WTC11 (cell line): ENCODE measurements at regions not wholly inside any gene's neighbourhood (a gene's known extent, or its start where the extent isn't known, plus 50 kb on each side); places are given as distances from the start of the nearest gene placed in this dataset.

Experiments used
- ATAC-seq: fragments of 200-7000 bp; cut with Tn5 transposase; 2 replicates; pipeline ENCODE4 v1.10.0; 2021; ENCODE audit warnings: mild to moderate bottlenecking, moderate library complexity
- CTCF ChIA-PET: fragments of 300-600 bp; sonication (Branson Sonifier 250); formaldehyde crosslinking; loops from one replicate; lab custom pipeline; 2021; ENCODE audit warnings: antibody characterized with exemption; lab: Charles Lee
- POLR2A ChIA-PET: fragments of 350-600 bp; sonication (Branson Sonifier 250); formaldehyde crosslinking; loops from one replicate; lab custom pipeline; 2021; ENCODE audit warnings: antibody characterized with exemption; lab: Charles Lee
- DNase-seq: peaks from one replicate; pipeline ENCODE4 v3.0.0; 2021; ENCODE audit warnings: low spot score
- H3K27ac Mint-ChIP-seq: 2 replicates; pipeline ENCODE4 v1.8.0; 2021; ENCODE audit warnings: mixed read lengths
- H3K27me3 Mint-ChIP-seq: 2 replicates; pipeline ENCODE4 v1.8.0; 2021; ENCODE audit warnings: low read depth, mild to moderate bottlenecking, moderate library complexity, mixed read lengths
- H3K36me3 Mint-ChIP-seq: 2 replicates; pipeline ENCODE4 v1.8.0; 2021; ENCODE audit warnings: mixed read lengths
- H3K4me1 Mint-ChIP-seq: 2 replicates; pipeline ENCODE4 v1.8.0; 2022; ENCODE audit warnings: mixed read lengths
- H3K4me3 Mint-ChIP-seq: 2 replicates; pipeline ENCODE4 v1.8.0; 2021; ENCODE audit warnings: mild to moderate bottlenecking, moderate library complexity, mixed read lengths
- H3K9me3 Mint-ChIP-seq: 2 replicates; pipeline ENCODE4 v1.8.0; 2021; ENCODE audit warnings: mixed read lengths
- CREB1 ChIP-seq: sonication (generic); formaldehyde crosslinking; IDR thresholded peaks from 2 replicates; pipeline ENCODE4 v1.8.0; 2023; ENCODE audit warnings: mild to moderate bottlenecking, missing genetic modification reagents
- ESRRA ChIP-seq: sonication (generic); formaldehyde crosslinking; IDR thresholded peaks from 2 replicates; pipeline ENCODE4 v1.8.1; 2022; ENCODE audit warnings: mild to moderate bottlenecking, missing genetic modification reagents, borderline replicate concordance
- ETV6 ChIP-seq: sonication (generic); formaldehyde crosslinking; IDR thresholded peaks from 2 replicates; pipeline ENCODE4 v1.8.1; 2022; ENCODE audit warnings: mild to moderate bottlenecking, missing genetic modification reagents
- FOXJ3 ChIP-seq: sonication (generic); formaldehyde crosslinking; IDR thresholded peaks from 2 replicates; pipeline ENCODE4 v1.9.0; 2021; ENCODE audit warnings: missing genetic modification reagents, mild to moderate bottlenecking, borderline replicate concordance
- HMGA2 ChIP-seq: fragments of 250-450 bp; sonication (Bioruptor Pico); IDR thresholded peaks from 2 replicates; pipeline ENCODE4 v1.4.0; 2021; ENCODE audit warnings: mild to moderate bottlenecking, moderate library complexity
- IRF2 ChIP-seq: sonication (generic); formaldehyde crosslinking; IDR thresholded peaks from 2 replicates; pipeline ENCODE4 v1.8.0; 2022; ENCODE audit warnings: low read depth, missing genetic modification reagents, borderline replicate concordance
- JAZF1 ChIP-seq: fragments of 250-450 bp; sonication (Bioruptor Pico); IDR thresholded peaks from 2 replicates; pipeline ENCODE4 v1.9.0; 2021; ENCODE audit warnings: moderate library complexity, mild to moderate bottlenecking, inconsistent platforms
- MXD4 ChIP-seq: fragments of 250-450 bp; sonication (Bioruptor Pico); IDR thresholded peaks from 2 replicates; pipeline ENCODE4 v1.8.0; 2021; ENCODE audit warnings: mild to moderate bottlenecking, moderate library complexity, borderline replicate concordance
- NFATC4 ChIP-seq: fragments of 250-450 bp; sonication (Bioruptor Pico); IDR thresholded peaks from 2 replicates; pipeline ENCODE4 v1.9.0; 2021; ENCODE audit warnings: mild to moderate bottlenecking
- NR2C2 ChIP-seq: sonication (generic); formaldehyde crosslinking; IDR thresholded peaks from 2 replicates; pipeline ENCODE4 v1.8.0; 2022; ENCODE audit warnings: mild to moderate bottlenecking, missing genetic modification reagents
- NR3C1 ChIP-seq: sonication (generic); formaldehyde crosslinking; conservative IDR thresholded peaks from 2 replicates; pipeline ENCODE4 v1.8.1; 2023; ENCODE audit warnings: low read depth, mild to moderate bottlenecking, missing genetic modification reagents
- RELA ChIP-seq: sonication (generic); formaldehyde crosslinking; IDR thresholded peaks from 2 replicates; pipeline ENCODE4 v1.8.1; 2022; ENCODE audit warnings: missing genetic modification reagents, mild to moderate bottlenecking, borderline replicate concordance
- TEAD4 ChIP-seq: sonication (generic); formaldehyde crosslinking; IDR thresholded peaks from 2 replicates; pipeline ENCODE4 v1.8.0; 2022; ENCODE audit warnings: mild to moderate bottlenecking, missing genetic modification reagents
- ZNF219 ChIP-seq: sonication (generic); formaldehyde crosslinking; IDR thresholded peaks from 2 replicates; pipeline ENCODE4 v1.8.0; 2023; ENCODE audit warnings: missing genetic modification reagents, mild to moderate bottlenecking, borderline replicate concordance
- ZNF232 ChIP-seq: sonication (generic); formaldehyde crosslinking; IDR thresholded peaks from 2 replicates; pipeline ENCODE4 v1.8.0; 2022; ENCODE audit warnings: mild to moderate bottlenecking, missing genetic modification reagents
- ZNF317 ChIP-seq: sonication (generic); formaldehyde crosslinking; IDR thresholded peaks from 2 replicates; pipeline ENCODE4 v1.8.1; 2023; ENCODE audit warnings: low read depth, mild to moderate bottlenecking, moderate library complexity, missing genetic modification reagents, borderline replicate concordance
- ZNF423 ChIP-seq: fragments of 250-450 bp; sonication (Bioruptor Pico); IDR thresholded peaks from 2 replicates; pipeline ENCODE4 v2.1.2; 2022; ENCODE audit warnings: mild to moderate bottlenecking, moderate library complexity
- TF ChIP-seq, protein P1 (sequence below): sonication (generic); formaldehyde crosslinking; IDR thresholded peaks from 2 replicates; pipeline ENCODE4 v1.8.1; 2023; ENCODE audit warnings: mild to moderate bottlenecking, missing genetic modification reagents, borderline replicate concordance
- TF ChIP-seq, protein P2 (sequence below): sonication (generic); formaldehyde crosslinking; IDR thresholded peaks from 2 replicates; pipeline ENCODE4 v1.8.0; 2022; ENCODE audit warnings: mild to moderate bottlenecking, missing genetic modification reagents
- TF ChIP-seq, protein P3 (sequence below): sonication (generic); formaldehyde crosslinking; IDR thresholded peaks from 2 replicates; pipeline ENCODE4 v1.8.1; 2022; ENCODE audit warnings: low read depth, missing genetic modification reagents, borderline replicate concordance
- TF ChIP-seq, protein P4 (sequence below): fragments of 250-450 bp; sonication (Bioruptor Pico); IDR thresholded peaks from 2 replicates; pipeline ENCODE4 v1.9.0; 2021; ENCODE audit warnings: mild to moderate bottlenecking, borderline replicate concordance
- TF ChIP-seq, protein P5 (sequence below): sonication (generic); formaldehyde crosslinking; IDR thresholded peaks from 2 replicates; pipeline ENCODE4 v1.8.1; 2023; ENCODE audit warnings: mild to moderate bottlenecking, missing genetic modification reagents, moderate library complexity

DNA sequence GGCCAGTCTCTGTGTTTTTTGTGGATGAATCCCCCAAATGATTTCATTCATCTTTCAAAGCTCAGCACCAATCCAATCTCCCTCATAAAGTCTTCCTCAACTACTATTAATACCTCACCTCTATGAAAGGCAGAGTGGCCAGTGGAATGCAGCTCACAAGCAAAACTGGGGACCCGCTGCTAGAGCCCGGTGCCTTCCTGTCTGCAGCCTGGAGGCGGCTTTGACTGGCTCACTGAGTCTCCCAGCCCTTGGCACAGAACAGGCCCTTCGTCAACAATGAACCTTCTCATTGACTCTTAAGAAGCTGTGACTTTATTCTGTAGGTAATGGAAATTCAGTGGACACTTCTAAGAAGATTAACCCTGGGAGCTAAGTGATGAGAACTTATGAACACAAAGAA, 86.8 kb upstream of the RAB4A start (continued):
- TF ChIP-seq ZNF423 = no peak
- TF ChIP-seq, all 79 proteins: peak for 0

DNA sequence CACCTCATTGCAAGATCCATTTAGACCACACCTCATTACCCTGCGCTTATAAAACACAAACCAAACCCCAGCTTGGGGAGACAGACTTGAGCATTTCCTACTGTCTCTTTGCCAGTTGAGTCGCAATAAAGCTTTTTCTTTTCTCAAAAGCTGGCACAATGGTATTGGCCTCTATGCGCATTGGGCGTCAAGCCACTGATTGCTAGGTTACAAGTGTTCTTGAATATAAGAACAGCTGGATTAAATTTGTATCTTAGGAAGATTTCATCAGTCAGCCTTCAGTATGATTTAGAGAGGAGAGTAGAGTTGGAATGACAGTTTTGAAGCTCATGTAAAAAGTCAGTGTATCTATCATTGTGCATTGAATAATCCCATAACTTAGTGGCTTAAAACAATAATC, 84.9 kb upstream of the RAB4A start:
- CTCF ChIA-PET = interaction anchor here (1.0 kb wide), 1 partner anchor 17 kb away, joined by 3 read pairs; no protein-coding TSS in a partner anchor
- POLR2A ChIA-PET = no interaction called here
- 0 out of 2 replicates have a peak, but pooled peaks cover 3% of the 10 kb centered on the region for H3K9me3 Mint-ChIP-seq

DNA sequence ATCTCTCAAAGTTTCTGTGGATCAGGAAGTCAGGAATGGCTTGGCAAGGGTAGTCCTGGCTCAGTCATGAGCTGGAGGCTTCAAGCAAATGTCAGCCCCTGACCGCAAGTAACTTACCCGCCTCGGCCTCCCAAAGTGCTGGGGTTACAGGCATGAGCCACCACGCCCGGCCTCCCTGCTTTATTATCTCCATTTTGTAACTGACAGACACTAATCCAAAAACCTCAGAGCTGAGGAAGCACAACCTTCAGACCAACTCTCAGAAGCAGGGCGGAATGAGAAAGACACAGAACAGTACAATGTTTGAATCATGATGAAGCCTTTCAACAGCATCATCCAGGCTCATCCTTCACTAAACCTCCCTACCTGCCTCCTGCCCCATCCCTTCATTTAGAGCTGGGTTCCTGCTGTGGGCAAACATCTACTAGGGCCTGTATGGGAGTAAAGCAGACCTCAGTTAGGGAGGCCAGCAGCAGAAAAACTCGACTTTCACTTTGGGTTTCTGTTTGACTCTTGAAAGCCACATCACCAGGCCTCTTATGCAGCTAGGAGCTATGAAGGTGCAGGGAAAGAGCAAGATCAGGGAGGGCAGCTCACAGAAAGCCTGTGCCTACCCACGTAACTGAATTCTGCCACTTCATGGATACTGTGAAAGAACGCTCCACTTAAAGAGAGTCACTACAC, 84.4 kb upstream of the RAB4A start:
- ATAC-seq (no peak), DNase-seq (no peak)
- 0 out of 2 replicates have a peak, but pooled peaks cover 3% of the 10 kb centered on the region for H3K9me3 Mint-ChIP-seq
- TF ChIP-seq FOXJ3 (CRISPR knock-in tag) (no peak), ZNF317 (CRISPR knock-in tag) (no peak), ZNF232 (CRISPR knock-in tag) (no peak), TEAD4 (no peak), NR2C2 (CRISPR knock-in tag) (no peak), RELA (CRISPR knock-in tag) (no peak), MXD4 (no peak), NR3C1 (no peak), ZNF219 (CRISPR knock-in tag) (no peak), ETV6 (CRISPR knock-in tag) (no peak), JAZF1 (CRISPR knock-in tag) (no peak), HMGA2 (CRISPR knock-in tag) (no peak)
- TF ChIP-seq, protein P1, sequence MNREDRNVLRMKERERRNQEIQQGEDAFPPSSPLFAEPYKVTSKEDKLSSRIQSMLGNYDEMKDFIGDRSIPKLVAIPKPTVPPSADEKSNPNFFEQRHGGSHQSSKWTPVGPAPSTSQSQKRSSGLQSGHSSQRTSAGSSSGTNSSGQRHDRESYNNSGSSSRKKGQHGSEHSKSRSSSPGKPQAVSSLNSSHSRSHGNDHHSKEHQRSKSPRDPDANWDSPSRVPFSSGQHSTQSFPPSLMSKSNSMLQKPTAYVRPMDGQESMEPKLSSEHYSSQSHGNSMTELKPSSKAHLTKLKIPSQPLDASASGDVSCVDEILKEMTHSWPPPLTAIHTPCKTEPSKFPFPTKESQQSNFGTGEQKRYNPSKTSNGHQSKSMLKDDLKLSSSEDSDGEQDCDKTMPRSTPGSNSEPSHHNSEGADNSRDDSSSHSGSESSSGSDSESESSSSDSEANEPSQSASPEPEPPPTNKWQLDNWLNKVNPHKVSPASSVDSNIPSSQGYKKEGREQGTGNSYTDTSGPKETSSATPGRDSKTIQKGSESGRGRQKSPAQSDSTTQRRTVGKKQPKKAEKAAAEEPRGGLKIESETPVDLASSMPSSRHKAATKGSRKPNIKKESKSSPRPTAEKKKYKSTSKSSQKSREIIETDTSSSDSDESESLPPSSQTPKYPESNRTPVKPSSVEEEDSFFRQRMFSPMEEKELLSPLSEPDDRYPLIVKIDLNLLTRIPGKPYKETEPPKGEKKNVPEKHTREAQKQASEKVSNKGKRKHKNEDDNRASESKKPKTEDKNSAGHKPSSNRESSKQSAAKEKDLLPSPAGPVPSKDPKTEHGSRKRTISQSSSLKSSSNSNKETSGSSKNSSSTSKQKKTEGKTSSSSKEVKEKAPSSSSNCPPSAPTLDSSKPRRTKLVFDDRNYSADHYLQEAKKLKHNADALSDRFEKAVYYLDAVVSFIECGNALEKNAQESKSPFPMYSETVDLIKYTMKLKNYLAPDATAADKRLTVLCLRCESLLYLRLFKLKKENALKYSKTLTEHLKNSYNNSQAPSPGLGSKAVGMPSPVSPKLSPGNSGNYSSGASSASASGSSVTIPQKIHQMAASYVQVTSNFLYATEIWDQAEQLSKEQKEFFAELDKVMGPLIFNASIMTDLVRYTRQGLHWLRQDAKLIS (CRISPR knock-in tag) = no peak
- TF ChIP-seq, protein P2, sequence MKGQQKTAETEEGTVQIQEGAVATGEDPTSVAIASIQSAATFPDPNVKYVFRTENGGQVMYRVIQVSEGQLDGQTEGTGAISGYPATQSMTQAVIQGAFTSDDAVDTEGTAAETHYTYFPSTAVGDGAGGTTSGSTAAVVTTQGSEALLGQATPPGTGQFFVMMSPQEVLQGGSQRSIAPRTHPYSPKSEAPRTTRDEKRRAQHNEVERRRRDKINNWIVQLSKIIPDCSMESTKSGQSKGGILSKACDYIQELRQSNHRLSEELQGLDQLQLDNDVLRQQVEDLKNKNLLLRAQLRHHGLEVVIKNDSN (CRISPR knock-in tag) = no peak
- TF ChIP-seq, protein P3, sequence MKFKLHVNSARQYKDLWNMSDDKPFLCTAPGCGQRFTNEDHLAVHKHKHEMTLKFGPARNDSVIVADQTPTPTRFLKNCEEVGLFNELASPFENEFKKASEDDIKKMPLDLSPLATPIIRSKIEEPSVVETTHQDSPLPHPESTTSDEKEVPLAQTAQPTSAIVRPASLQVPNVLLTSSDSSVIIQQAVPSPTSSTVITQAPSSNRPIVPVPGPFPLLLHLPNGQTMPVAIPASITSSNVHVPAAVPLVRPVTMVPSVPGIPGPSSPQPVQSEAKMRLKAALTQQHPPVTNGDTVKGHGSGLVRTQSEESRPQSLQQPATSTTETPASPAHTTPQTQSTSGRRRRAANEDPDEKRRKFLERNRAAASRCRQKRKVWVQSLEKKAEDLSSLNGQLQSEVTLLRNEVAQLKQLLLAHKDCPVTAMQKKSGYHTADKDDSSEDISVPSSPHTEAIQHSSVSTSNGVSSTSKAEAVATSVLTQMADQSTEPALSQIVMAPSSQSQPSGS (CRISPR knock-in tag) = no peak
- TF ChIP-seq, protein P4, sequence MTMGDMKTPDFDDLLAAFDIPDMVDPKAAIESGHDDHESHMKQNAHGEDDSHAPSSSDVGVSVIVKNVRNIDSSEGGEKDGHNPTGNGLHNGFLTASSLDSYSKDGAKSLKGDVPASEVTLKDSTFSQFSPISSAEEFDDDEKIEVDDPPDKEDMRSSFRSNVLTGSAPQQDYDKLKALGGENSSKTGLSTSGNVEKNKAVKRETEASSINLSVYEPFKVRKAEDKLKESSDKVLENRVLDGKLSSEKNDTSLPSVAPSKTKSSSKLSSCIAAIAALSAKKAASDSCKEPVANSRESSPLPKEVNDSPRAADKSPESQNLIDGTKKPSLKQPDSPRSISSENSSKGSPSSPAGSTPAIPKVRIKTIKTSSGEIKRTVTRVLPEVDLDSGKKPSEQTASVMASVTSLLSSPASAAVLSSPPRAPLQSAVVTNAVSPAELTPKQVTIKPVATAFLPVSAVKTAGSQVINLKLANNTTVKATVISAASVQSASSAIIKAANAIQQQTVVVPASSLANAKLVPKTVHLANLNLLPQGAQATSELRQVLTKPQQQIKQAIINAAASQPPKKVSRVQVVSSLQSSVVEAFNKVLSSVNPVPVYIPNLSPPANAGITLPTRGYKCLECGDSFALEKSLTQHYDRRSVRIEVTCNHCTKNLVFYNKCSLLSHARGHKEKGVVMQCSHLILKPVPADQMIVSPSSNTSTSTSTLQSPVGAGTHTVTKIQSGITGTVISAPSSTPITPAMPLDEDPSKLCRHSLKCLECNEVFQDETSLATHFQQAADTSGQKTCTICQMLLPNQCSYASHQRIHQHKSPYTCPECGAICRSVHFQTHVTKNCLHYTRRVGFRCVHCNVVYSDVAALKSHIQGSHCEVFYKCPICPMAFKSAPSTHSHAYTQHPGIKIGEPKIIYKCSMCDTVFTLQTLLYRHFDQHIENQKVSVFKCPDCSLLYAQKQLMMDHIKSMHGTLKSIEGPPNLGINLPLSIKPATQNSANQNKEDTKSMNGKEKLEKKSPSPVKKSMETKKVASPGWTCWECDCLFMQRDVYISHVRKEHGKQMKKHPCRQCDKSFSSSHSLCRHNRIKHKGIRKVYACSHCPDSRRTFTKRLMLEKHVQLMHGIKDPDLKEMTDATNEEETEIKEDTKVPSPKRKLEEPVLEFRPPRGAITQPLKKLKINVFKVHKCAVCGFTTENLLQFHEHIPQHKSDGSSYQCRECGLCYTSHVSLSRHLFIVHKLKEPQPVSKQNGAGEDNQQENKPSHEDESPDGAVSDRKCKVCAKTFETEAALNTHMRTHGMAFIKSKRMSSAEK (CRISPR knock-in tag) = no peak
- TF ChIP-seq, all 79 proteins: peak for 0
- no peaks in the 10 kb centered on the region; the same call in 1 of the 2 replicates for H3K27me3 Mint-ChIP-seq
- H3K4me3 Mint-ChIP-seq = no peak overlapping the region
- H3K36me3 Mint-ChIP-seq = no peaks in the 10 kb centered on the region
- ChIA-PET POLR2A (no interaction called here), CTCF (interaction anchor here (1.0 kb wide), 1 partner anchor 17 kb away, joined by 3 read pairs; no protein-coding TSS in a partner anchor)
- peaks cover 27% of the 10 kb centered on the region for H3K4me1 Mint-ChIP-seq
- peak overlapping the region; percentile 9; the same call in 1 of the 2 replicates for H3K27ac Mint-ChIP-seq

More for the DNA sequence above, 84.9 kb upstream of the RAB4A start:
- ATAC-seq (no peak), DNase-seq (no peak)
- H3K4me3 Mint-ChIP-seq = no peak overlapping the region
- peaks cover 23% of the 10 kb centered on the region for H3K4me1 Mint-ChIP-seq
- TF ChIP-seq CREB1 (CRISPR knock-in tag) (no peak), NFATC4 (CRISPR knock-in tag) (no peak), ZNF219 (CRISPR knock-in tag) (no peak), ESRRA (CRISPR knock-in tag) (no peak), IRF2 (CRISPR knock-in tag) (no peak)
- TF ChIP-seq, protein P5, sequence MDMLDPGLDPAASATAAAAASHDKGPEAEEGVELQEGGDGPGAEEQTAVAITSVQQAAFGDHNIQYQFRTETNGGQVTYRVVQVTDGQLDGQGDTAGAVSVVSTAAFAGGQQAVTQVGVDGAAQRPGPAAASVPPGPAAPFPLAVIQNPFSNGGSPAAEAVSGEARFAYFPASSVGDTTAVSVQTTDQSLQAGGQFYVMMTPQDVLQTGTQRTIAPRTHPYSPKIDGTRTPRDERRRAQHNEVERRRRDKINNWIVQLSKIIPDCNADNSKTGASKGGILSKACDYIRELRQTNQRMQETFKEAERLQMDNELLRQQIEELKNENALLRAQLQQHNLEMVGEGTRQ = no peak
- H3K36me3 Mint-ChIP-seq = no peaks in the 10 kb centered on the region
- no peaks in the 10 kb centered on the region; the same call in 1 of the 2 replicates for H3K27me3 Mint-ChIP-seq
- H3K27ac Mint-ChIP-seq = no peak overlapping the region
